HG02588 (cell line): ENCODE measurements at regions not wholly inside any gene's neighbourhood (a gene's known extent, or its start where the extent isn't known, plus 50 kb on each side); places are given as distances from the start of the nearest gene placed in this dataset.
A peak's percentile ranks its signal among the peaks of the same experiment; 100 is the strongest.

ENCODE experiments used
- ATAC-seq: cut with Tn5 transposase; IDR thresholded peaks from one replicate; pipeline ENCODE4 v1.9.1; 2021; ENCODE audit warnings: mild to moderate bottlenecking, moderate library complexity; ENCODE audit not compliant: unreplicated experiment

GRCh38 chr12:46499901-46500300, 127.3 kb upstream of the SLC38A2 start:
- ATAC-seq: peak; percentile 74

GRCh38 chr12:46499226-46499625, 126.7 kb upstream of the SLC38A2 start:
- no peak for ATAC-seq

- no peak for ATAC-seq
Measured at GRCh38 chr12:46497739-46498138, 125.2 kb upstream of the SLC38A2 start.

- no peak for ATAC-seq
Measured at GRCh38 chr12:46494424-46494823, 121.9 kb upstream of the SLC38A2 start.

- no peak for ATAC-seq
Measured at GRCh38 chr12:46493834-46494181, 121.2 kb upstream of the SLC38A2 start.

GRCh38 chr12:46493150-46493833, 120.7 kb upstream of the SLC38A2 start:
- ATAC-seq: no peak

GRCh38 chr12:46492471-46493085, 120.0 kb upstream of the SLC38A2 start:
- no peak for ATAC-seq

GRCh38 chr12:46491548-46491947, 119.0 kb upstream of the SLC38A2 start:
- ATAC-seq: no peak

GRCh38 chr12:46490635-46491034, 118.1 kb upstream of the SLC38A2 start:
- no peak for ATAC-seq

GRCh38 chr12:46489951-46490388, 117.4 kb upstream of the SLC38A2 start:
- no peak for ATAC-seq

GRCh38 chr12:46487567-46488131, 115.1 kb upstream of the SLC38A2 start:
- no peak for ATAC-seq

- ATAC-seq: no peak
Measured at GRCh38 chr12:46486588-46486987, 114.0 kb upstream of the SLC38A2 start.

- no peak for ATAC-seq
Measured at GRCh38 chr12:46485853-46486252, 113.3 kb upstream of the SLC38A2 start.

GRCh38 chr12:46484396-46485061, 112.0 kb upstream of the SLC38A2 start:
- no peak for ATAC-seq

- no peak for ATAC-seq
Measured at GRCh38 chr12:46483572-46484395, 111.2 kb upstream of the SLC38A2 start.

- ATAC-seq: no peak
Measured at GRCh38 chr12:46480724-46481123, 108.2 kb upstream of the SLC38A2 start.

- no peak for ATAC-seq
Measured at GRCh38 chr12:46480316-46480715, 107.7 kb upstream of the SLC38A2 start.

GRCh38 chr12:46478123-46478522, 105.5 kb upstream of the SLC38A2 start:
- no peak for ATAC-seq

GRCh38 chr12:46477541-46477940, 105.0 kb upstream of the SLC38A2 start:
- no peak for ATAC-seq

GRCh38 chr12:46475972-46476645, 103.5 kb upstream of the SLC38A2 start:
- ATAC-seq: no peak
